NCI-H146 (cell line): ENCODE measurements at regions not wholly inside any gene's neighbourhood (a gene's known extent, or its start where the extent isn't known, plus 50 kb on each side); places are given as distances from the start of the nearest gene placed in this dataset.
"Not testable (repeated sequence)": the region's sequence is repeated elsewhere in the genome, so short reads cannot be mapped to it uniquely, and the experiment has no call there.

Experiments used
- DNase-seq: peaks from one replicate; lab custom pipeline; 2025; lab: John Stamatoyannopoulos, UW

- DNase-seq, result no peak
These were observed 1097.4 kb upstream of the TMEM132C start for GRCh38 chr12:127169321-127170181.

- no peak for DNase-seq
These were observed 1096.5 kb upstream of the TMEM132C start for GRCh38 chr12:127170226-127171180.

- DNase-seq, result no peak
These were observed 1094.1 kb upstream of the TMEM132C start for GRCh38 chr12:127172861-127173260.

- DNase-seq, result not testable (repeated sequence)
These were observed 1093.0 kb upstream of the TMEM132C start for GRCh38 chr12:127173971-127174370.

GRCh38 chr12:127174881-127175280 lies 1092.1 kb upstream of the TMEM132C start:
- no peak for DNase-seq

GRCh38 chr12:127175361-127175760 lies 1091.6 kb upstream of the TMEM132C start:
- no peak for DNase-seq

GRCh38 chr12:127176804-127177203 lies 1090.2 kb upstream of the TMEM132C start:
- no peak for DNase-seq

GRCh38 chr12:127178052-127178451 lies 1088.9 kb upstream of the TMEM132C start:
- no peak for DNase-seq

- DNase-seq, result no peak
These were observed 1088.5 kb upstream of the TMEM132C start for GRCh38 chr12:127178463-127178862.

GRCh38 chr12:127179176-127179575 lies 1087.8 kb upstream of the TMEM132C start:
- DNase-seq, result no peak

GRCh38 chr12:127182018-127182417 lies 1085.0 kb upstream of the TMEM132C start:
- DNase-seq, result no peak

GRCh38 chr12:127189992-127190391 lies 1077.0 kb upstream of the TMEM132C start:
- DNase-seq, result no peak

GRCh38 chr12:127191129-127191528 lies 1075.8 kb upstream of the TMEM132C start:
- DNase-seq, result no peak

GRCh38 chr12:127192391-127192790 lies 1074.6 kb upstream of the TMEM132C start:
- DNase-seq, result no peak

- no peak for DNase-seq
These were observed 1073.6 kb upstream of the TMEM132C start for GRCh38 chr12:127193341-127193740.

GRCh38 chr12:127194176-127194575 lies 1072.8 kb upstream of the TMEM132C start:
- no peak for DNase-seq

GRCh38 chr12:127205781-127206555 lies 1061.0 kb upstream of the TMEM132C start:
- DNase-seq, result no peak

- DNase-seq, result no peak
These were observed 1057.7 kb upstream of the TMEM132C start for GRCh38 chr12:127209318-127209717.

GRCh38 chr12:127214186-127214585 lies 1052.8 kb upstream of the TMEM132C start:
- DNase-seq, result no peak

GRCh38 chr12:127223011-127223410 lies 1044.0 kb upstream of the TMEM132C start:
- DNase-seq, result no peak

- no peak for DNase-seq
These were observed 1043.2 kb upstream of the TMEM132C start for GRCh38 chr12:127223731-127224130.

- no peak for DNase-seq
These were observed 1036.1 kb upstream of the TMEM132C start for GRCh38 chr12:127230843-127231260.
